ENCODE measurements at regions not wholly inside any gene's neighbourhood (a gene's known extent, or its start where the extent isn't known, plus 50 kb on each side); places are given as distances from the start of the nearest gene placed in this dataset.

DNA sequence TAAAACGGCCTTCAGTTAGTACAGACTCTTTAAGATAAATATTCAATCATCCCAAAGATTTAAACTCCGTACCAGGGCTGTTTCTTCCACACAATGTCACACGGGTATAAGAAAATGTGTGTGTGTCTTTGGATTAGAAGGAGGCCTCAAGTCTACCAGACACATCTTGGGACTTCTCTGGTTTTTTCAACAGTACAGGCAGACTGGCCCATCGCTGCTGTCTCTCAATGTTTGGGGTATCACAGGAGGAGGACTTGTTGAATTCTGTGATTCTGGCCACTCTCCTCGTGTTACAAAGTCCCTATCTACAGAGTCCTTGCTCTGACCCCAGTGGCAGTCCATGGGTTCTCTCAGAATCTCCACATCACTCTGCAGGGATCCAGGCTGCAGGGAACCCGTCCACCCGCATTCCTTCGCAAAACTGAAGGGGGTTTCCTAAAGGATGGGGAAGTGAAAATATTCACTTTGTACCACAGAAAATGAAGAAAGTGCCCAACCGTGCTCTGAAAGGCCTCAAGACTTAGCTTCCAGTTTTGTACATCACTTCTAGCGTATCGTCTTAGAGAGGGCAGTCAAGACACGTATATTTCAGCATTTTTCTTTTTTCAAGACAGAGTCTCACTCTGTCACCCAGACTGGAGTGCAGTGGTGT lies 373.2 kb downstream of the NPIPA8 start:
- no peak for TF ChIP-seq EZH2 (IDR thresholded peaks at IDR 0.05; ENCODE audit: borderline replicate concordance, insufficient read depth, low read depth, low read length, poor library complexity, severe bottlenecking)
- TF ChIP-seq, protein P1, sequence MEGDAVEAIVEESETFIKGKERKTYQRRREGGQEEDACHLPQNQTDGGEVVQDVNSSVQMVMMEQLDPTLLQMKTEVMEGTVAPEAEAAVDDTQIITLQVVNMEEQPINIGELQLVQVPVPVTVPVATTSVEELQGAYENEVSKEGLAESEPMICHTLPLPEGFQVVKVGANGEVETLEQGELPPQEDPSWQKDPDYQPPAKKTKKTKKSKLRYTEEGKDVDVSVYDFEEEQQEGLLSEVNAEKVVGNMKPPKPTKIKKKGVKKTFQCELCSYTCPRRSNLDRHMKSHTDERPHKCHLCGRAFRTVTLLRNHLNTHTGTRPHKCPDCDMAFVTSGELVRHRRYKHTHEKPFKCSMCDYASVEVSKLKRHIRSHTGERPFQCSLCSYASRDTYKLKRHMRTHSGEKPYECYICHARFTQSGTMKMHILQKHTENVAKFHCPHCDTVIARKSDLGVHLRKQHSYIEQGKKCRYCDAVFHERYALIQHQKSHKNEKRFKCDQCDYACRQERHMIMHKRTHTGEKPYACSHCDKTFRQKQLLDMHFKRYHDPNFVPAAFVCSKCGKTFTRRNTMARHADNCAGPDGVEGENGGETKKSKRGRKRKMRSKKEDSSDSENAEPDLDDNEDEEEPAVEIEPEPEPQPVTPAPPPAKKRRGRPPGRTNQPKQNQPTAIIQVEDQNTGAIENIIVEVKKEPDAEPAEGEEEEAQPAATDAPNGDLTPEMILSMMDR (IDR thresholded peaks at IDR 0.05), result no peak

Measured in B cell (primary cell).